Activated T-helper 1 cell treated with anti-CD3 and anti-CD28 coated beads, Interleukin-12 subunit alpha, Interleukin-12 subunit beta, Interleukin-2, Interleukin-4 antibody, amounts not matched to agents 30 ng/mL and 10 ng/mL and 1 ng/mL, durations not matched to agents 14 hours and 24 hours and 36 hours (primary cell): ENCODE measurements at regions not wholly inside any gene's neighbourhood (a gene's known extent, or its start where the extent isn't known, plus 50 kb on each side); places are given as distances from the start of the nearest gene placed in this dataset.
"Not testable (repeated sequence)": the region's sequence is repeated elsewhere in the genome, so short reads cannot be mapped to it uniquely, and the experiment has no call there.

Experiments
- DNase-seq: peaks from one replicate; pipeline ENCODE4 v3.0.0; 2021; ENCODE audit warnings: low spot score
- H3K27ac Mint-ChIP-seq: one replicate; pipeline ENCODE4 v1.8.0; 2021; ENCODE audit warnings: mild to moderate bottlenecking, mixed read lengths
- H3K27me3 Mint-ChIP-seq: one replicate; pipeline ENCODE4 v1.8.0; 2022; ENCODE audit warnings: mild to moderate bottlenecking, moderate library complexity, mixed read lengths; ENCODE audit not compliant: insufficient read depth
- H3K36me3 Mint-ChIP-seq: one replicate; pipeline ENCODE4 v1.8.0; 2021; ENCODE audit warnings: low read depth, mixed read lengths
- H3K4me1 Mint-ChIP-seq: one replicate; pipeline ENCODE4 v1.8.0; 2021; ENCODE audit warnings: low read depth, mixed read lengths
- H3K4me3 Mint-ChIP-seq: one replicate; pipeline ENCODE4 v1.8.0; 2021; ENCODE audit warnings: mild to moderate bottlenecking, moderate library complexity, mixed read lengths
- H3K9me3 Mint-ChIP-seq: one replicate; pipeline ENCODE4 v1.8.0; 2021; ENCODE audit warnings: mixed read lengths
- intact Hi-C: fragments of 100-400 bp; cut with micrococcal nuclease; formaldehyde crosslinking; loops from one replicate; pipeline ENCODE4 v1.15.1; 2024

- H3K4me1 Mint-ChIP-seq = no peaks in the 10 kb centered on the region
- no peak overlapping the region for H3K27ac Mint-ChIP-seq
- H3K4me3 Mint-ChIP-seq = no peak overlapping the region
- no peaks in the 10 kb centered on the region for H3K36me3 Mint-ChIP-seq
- peaks cover 5% of the 10 kb centered on the region for H3K27me3 Mint-ChIP-seq
- intact Hi-C loops = no loop called here
- H3K9me3 Mint-ChIP-seq = no peaks in the 10 kb centered on the region
- no peak for DNase-seq
Measured at GRCh38 chr7:7005303-7005702, 177.0 kb upstream of the C1GALT1 start.

- intact Hi-C loops, H3K27ac Mint-ChIP-seq, H3K4me1 Mint-ChIP-seq, H3K9me3 Mint-ChIP-seq, H3K36me3 Mint-ChIP-seq, DNase-seq, H3K4me3 Mint-ChIP-seq, H3K27me3 Mint-ChIP-seq: not testable (repeated sequence)
Measured at GRCh38 chr7:7005949-7006348, 176.4 kb upstream of the C1GALT1 start.

GRCh38 chr7:7011241-7011640, 171.1 kb upstream of the C1GALT1 start:
- H3K9me3 Mint-ChIP-seq, H3K27me3 Mint-ChIP-seq, DNase-seq, H3K4me3 Mint-ChIP-seq, H3K27ac Mint-ChIP-seq, intact Hi-C loops, H3K36me3 Mint-ChIP-seq, H3K4me1 Mint-ChIP-seq: not testable (repeated sequence)

- H3K36me3 Mint-ChIP-seq, H3K4me1 Mint-ChIP-seq, H3K9me3 Mint-ChIP-seq, DNase-seq, H3K27me3 Mint-ChIP-seq, intact Hi-C loops, H3K4me3 Mint-ChIP-seq, H3K27ac Mint-ChIP-seq: not testable (repeated sequence)
Measured at GRCh38 chr7:7011751-7012150, 170.6 kb upstream of the C1GALT1 start.

GRCh38 chr7:7014827-7015595, 167.3 kb upstream of the C1GALT1 start:
- Mint-ChIP-seq H3K4me3 (no peak overlapping the region), H3K27me3 (peaks cover 2% of the 10 kb centered on the region), H3K27ac (no peak overlapping the region), H3K36me3 (no peaks in the 10 kb centered on the region), H3K9me3 (no peaks in the 10 kb centered on the region), H3K4me1 (no peaks in the 10 kb centered on the region)
- no peak for DNase-seq
- intact Hi-C loops = no loop called here

- H3K4me1 Mint-ChIP-seq = no peaks in the 10 kb centered on the region
- no peak overlapping the region for H3K4me3 Mint-ChIP-seq
- intact Hi-C loops = no loop called here
- H3K9me3 Mint-ChIP-seq = no peaks in the 10 kb centered on the region
- peaks cover 7% of the 10 kb centered on the region for H3K27me3 Mint-ChIP-seq
- H3K36me3 Mint-ChIP-seq = no peaks in the 10 kb centered on the region
- H3K27ac Mint-ChIP-seq = no peak overlapping the region
- DNase-seq = no peak
Measured at GRCh38 chr7:7017707-7018280, 164.6 kb upstream of the C1GALT1 start.

- no peaks in the 10 kb centered on the region for H3K4me1 Mint-ChIP-seq
- H3K4me3 Mint-ChIP-seq = no peak overlapping the region
- H3K27me3 Mint-ChIP-seq = peaks cover 7% of the 10 kb centered on the region
- H3K9me3 Mint-ChIP-seq = no peaks in the 10 kb centered on the region
- intact Hi-C loops = no loop called here
- DNase-seq = no peak
- H3K36me3 Mint-ChIP-seq = no peaks in the 10 kb centered on the region
- H3K27ac Mint-ChIP-seq = no peak overlapping the region
Measured at GRCh38 chr7:7018290-7018689, 164.1 kb upstream of the C1GALT1 start.

GRCh38 chr7:7032221-7032620, 150.1 kb upstream of the C1GALT1 start:
- H3K27ac Mint-ChIP-seq = no peak overlapping the region
- intact Hi-C loops = no loop called here
- no peak overlapping the region for H3K4me3 Mint-ChIP-seq
- H3K27me3 Mint-ChIP-seq = peaks cover 7% of the 10 kb centered on the region
- H3K36me3 Mint-ChIP-seq = no peaks in the 10 kb centered on the region
- H3K9me3 Mint-ChIP-seq = no peaks in the 10 kb centered on the region
- no peak for DNase-seq
- no peaks in the 10 kb centered on the region for H3K4me1 Mint-ChIP-seq

- intact Hi-C loops = no loop called here
- H3K27me3 Mint-ChIP-seq = no peaks in the 10 kb centered on the region
- no peak overlapping the region for H3K27ac Mint-ChIP-seq
- H3K4me1 Mint-ChIP-seq = no peaks in the 10 kb centered on the region
- no peak for DNase-seq
- H3K4me3 Mint-ChIP-seq = no peak overlapping the region
- H3K9me3 Mint-ChIP-seq = no peaks in the 10 kb centered on the region
- H3K36me3 Mint-ChIP-seq = no peaks in the 10 kb centered on the region
Measured at GRCh38 chr7:7035851-7036250, 146.5 kb upstream of the C1GALT1 start.

- H3K36me3 Mint-ChIP-seq, H3K4me3 Mint-ChIP-seq, DNase-seq, H3K9me3 Mint-ChIP-seq, H3K27me3 Mint-ChIP-seq, H3K4me1 Mint-ChIP-seq, intact Hi-C loops, H3K27ac Mint-ChIP-seq: not testable (repeated sequence)
Measured at GRCh38 chr7:7042286-7042893, 140.0 kb upstream of the C1GALT1 start.

GRCh38 chr7:7044806-7045205, 137.5 kb upstream of the C1GALT1 start:
- H3K9me3 Mint-ChIP-seq = peaks cover 4% of the 10 kb centered on the region
- no peak overlapping the region for H3K27ac Mint-ChIP-seq
- no peaks in the 10 kb centered on the region for H3K27me3 Mint-ChIP-seq
- H3K36me3 Mint-ChIP-seq = no peaks in the 10 kb centered on the region
- intact Hi-C loops = no loop called here
- H3K4me1 Mint-ChIP-seq = no peaks in the 10 kb centered on the region
- no peak overlapping the region for H3K4me3 Mint-ChIP-seq
- no peak for DNase-seq

- intact Hi-C loops = no loop called here
- Mint-ChIP-seq H3K27me3 (peaks cover 2% of the 10 kb centered on the region), H3K9me3 (no peaks in the 10 kb centered on the region)
Measured at GRCh38 chr7:7048213-7048612, 134.1 kb upstream of the C1GALT1 start.

GRCh38 chr7:7051206-7051877, 131.0 kb upstream of the C1GALT1 start:
- H3K4me1 Mint-ChIP-seq = no peaks in the 10 kb centered on the region
- H3K36me3 Mint-ChIP-seq = no peaks in the 10 kb centered on the region
- no peak overlapping the region for H3K4me3 Mint-ChIP-seq
- intact Hi-C loops = no loop called here
- DNase-seq = no peak
- peaks cover 2% of the 10 kb centered on the region for H3K27me3 Mint-ChIP-seq
- no peak overlapping the region for H3K27ac Mint-ChIP-seq
- no peaks in the 10 kb centered on the region for H3K9me3 Mint-ChIP-seq

More at GRCh38 chr7:7048213-7048612, 134.1 kb upstream of the C1GALT1 start:
- no peaks in the 10 kb centered on the region for H3K36me3 Mint-ChIP-seq
- no peak overlapping the region for H3K4me3 Mint-ChIP-seq
- H3K27ac Mint-ChIP-seq = no peak overlapping the region
- DNase-seq = no peak
- H3K4me1 Mint-ChIP-seq = no peaks in the 10 kb centered on the region
